Uterus (tissue), 2 donors: ENCODE measurements at regions not wholly inside any gene's neighbourhood (a gene's known extent, or its start where the extent isn't known, plus 50 kb on each side); places are given as distances from the start of the nearest gene placed in this dataset.

ENCODE experiments used
- CTCF ChIP-seq, 4 experiments: fragments of 200-600 bp in 2 of 4; fragments of 450-650 bp in 2 of 4; sonication (generic) in 2 of 4; IDR thresholded peaks; one replicate each; pipeline ENCODE4 v1.5.1; 2016 to 2019; ENCODE audit warnings: antibody characterized with exemption in 4 of 4, mild to moderate bottlenecking in 2 of 4, moderate library complexity in 1 of 4
- POLR2A ChIP-seq, 2 donors: fragments of 450-650 bp; IDR thresholded peaks; one replicate each; pipeline ENCODE4 v1.6.1; 2016; ENCODE audit warnings: antibody characterized with exemption in 2 of 2, mild to moderate bottlenecking in 1 of 2, moderate library complexity in 1 of 2

- TF ChIP-seq CTCF (IDR thresholded peaks at IDR 0.05) = no peak
- TF ChIP-seq POLR2A (IDR thresholded peaks at IDR 0.05) = no peak
Observed at GRCh38 chr17:34131386-34131785, 123.7 kb upstream of the CCL2 start.
